GM12878 (cell line): ENCODE measurements at regions not wholly inside any gene's neighbourhood (a gene's known extent, or its start where the extent isn't known, plus 50 kb on each side); places are given as distances from the start of the nearest gene placed in this dataset.

Source experiments
- ATAC-seq: fragments of 200-7000 bp; cut with Tn5 transposase; 3 replicates; pipeline ENCODE4 v1.9.1; 2020; ENCODE audit warnings: mild to moderate bottlenecking, moderate library complexity
- BruUV-seq: library from RNA; stranded (reverse); fragments of 400-500 nt; replicated peaks from 2 replicates; lab custom pipeline; 2021; lab: Mats Ljungman, UMichigan
- CTCF ChIA-PET: fragments of 300-600 bp; sonication (Branson Sonifier 250); formaldehyde crosslinking; extraction: SDS; loops from one replicate; lab custom pipeline; 2021; ENCODE audit warnings: inconsistent platforms; lab: Yijun Ruan, JAX
- POLR2A ChIA-PET: fragments of 350-600 bp; formaldehyde crosslinking; extraction: SDS; loops from one replicate; lab custom pipeline; 2021; ENCODE audit warnings: inconsistent platforms; lab: Charles Lee
- RAD21 ChIA-PET: fragments of 300-600 bp; sonication (Branson Sonifier 250); formaldehyde crosslinking; loops from one replicate; lab custom pipeline; 2023; ENCODE audit warnings: antibody characterized with exemption; ENCODE audit not compliant: unreplicated experiment; lab: Charles Lee
- SMC1A ChIA-PET: fragments of 300-600 bp; sonication (Branson Sonifier 250); formaldehyde crosslinking; loops from one replicate; lab custom pipeline; 2023; ENCODE audit not compliant: unreplicated experiment, uncharacterized antibody; lab: Charles Lee
- DNase-seq: peaks from one replicate; pipeline ENCODE4 v3.0.0-alpha.2; 2011; ENCODE audit warnings: low read depth, low spot score
- FAIRE-seq: peaks from 3 replicates; lab custom pipeline; 2011; peaks lifted over from hg19 to GRCh38; lab: Jason Lieb, UNC
- H2AFZ ChIP-seq: 2 replicates; pipeline ENCODE4 v1.6.0; 2011; ENCODE audit warnings: low read depth, low read length, control low read depth; ENCODE audit not compliant: control insufficient read depth
- H3K27ac ChIP-seq: 2 replicates; pipeline ENCODE4 v1.5.1; 2011; ENCODE audit warnings: control low read depth; ENCODE audit not compliant: control insufficient read depth, insufficient read depth
- H3K27me3 ChIP-seq, 2 experiments: replicated peaks in 1 of 2; 2 replicates each; pipeline versions ENCODE4 v1.6.0 to v1.6.1; 2011; ENCODE audit warnings: low read length in 1 of 2; ENCODE audit not compliant: control insufficient read depth in 2 of 2, insufficient read depth in 2 of 2
- H3K36me3 ChIP-seq, 2 experiments: 2 replicates each; pipeline ENCODE4 v1.5.1; 2011; ENCODE audit warnings: low read length in 1 of 2; ENCODE audit not compliant: control insufficient read depth in 2 of 2, insufficient read depth in 2 of 2
- H3K4me1 ChIP-seq: 2 replicates; pipeline ENCODE4 v1.6.1; 2011; ENCODE audit warnings: mild to moderate bottlenecking, low read length, moderate library complexity, mixed read lengths; ENCODE audit not compliant: control insufficient read depth, insufficient read depth
- H3K4me2 ChIP-seq: 2 replicates; pipeline ENCODE4 v1.6.0; 2011; ENCODE audit warnings: control low read depth; ENCODE audit not compliant: control insufficient read depth, insufficient read depth
- H3K4me3 ChIP-seq: fragments of 200-600 bp; sonication (generic); 2 replicates; pipeline ENCODE4 v1.5.1; 2016
- H3K79me2 ChIP-seq: 2 replicates; pipeline ENCODE4 v1.6.0; 2011; ENCODE audit warnings: low read length; ENCODE audit not compliant: control insufficient read depth, insufficient read depth
- H3K9ac ChIP-seq: 2 replicates; pipeline ENCODE4 v1.8.0; 2011; ENCODE audit warnings: low read length, control low read depth, mixed read lengths; ENCODE audit not compliant: control insufficient read depth, insufficient read depth
- H3K9me3 ChIP-seq: replicated peaks from 3 replicates; pipeline ENCODE4 v1.5.1; 2011; ENCODE audit warnings: mild to moderate bottlenecking, low read length; ENCODE audit not compliant: control insufficient read depth, insufficient read depth
- H4K20me1 ChIP-seq: 2 replicates; pipeline ENCODE4 v1.6.0; 2011; ENCODE audit not compliant: control insufficient read depth, insufficient read depth
- GABPA ChIP-seq: IDR thresholded peaks from 2 replicates; pipeline ENCODE4 v1.6.1; 2014; ENCODE audit warnings: antibody characterized with exemption, low read depth, mild to moderate bottlenecking, inconsistent platforms
- IRF3 ChIP-seq: fragments of 450-650 bp; IDR thresholded peaks from 2 replicates; pipeline ENCODE4 v1.6.1; 2014; ENCODE audit warnings: mild to moderate bottlenecking
- NKRF ChIP-seq: fragments of 450-650 bp; conservative IDR thresholded peaks from 2 replicates; pipeline ENCODE4 v1.6.1; 2017; ENCODE audit warnings: mild to moderate bottlenecking, moderate library complexity
- POLR2AphosphoS5 ChIP-seq: IDR thresholded peaks from 2 replicates; pipeline ENCODE4 v1.6.1; 2011; ENCODE audit warnings: mild to moderate bottlenecking, low read length, inconsistent platforms
- RAD51 ChIP-seq: fragments of 450-650 bp; IDR thresholded peaks from 2 replicates; pipeline ENCODE4 v1.6.1; 2016; ENCODE audit warnings: moderate library complexity, mild to moderate bottlenecking, inconsistent platforms
- REST ChIP-seq: IDR thresholded peaks from 2 replicates; pipeline ENCODE4 v1.6.1; 2012; ENCODE audit warnings: mild to moderate bottlenecking, low read depth, low read length
- SKIL ChIP-seq: fragments of 450-650 bp; IDR thresholded peaks from 2 replicates; pipeline ENCODE4 v1.6.1; 2017; ENCODE audit warnings: mild to moderate bottlenecking, low read depth, inconsistent platforms; ENCODE audit not compliant: poor library complexity, severe bottlenecking
- SRF ChIP-seq, 2 experiments: IDR thresholded peaks; 2 replicates each; pipeline ENCODE4 v1.6.1; 2011; ENCODE audit warnings: low read depth in 2 of 2, low read length in 2 of 2, mild to moderate bottlenecking in 1 of 2, moderate library complexity in 1 of 2
- TAF1 ChIP-seq: IDR thresholded peaks from 2 replicates; pipeline ENCODE4 v1.6.1; 2011; ENCODE audit warnings: mild to moderate bottlenecking, low read depth, low read length, borderline replicate concordance
- ZNF207 ChIP-seq: fragments of 450-650 bp; IDR thresholded peaks from 2 replicates; pipeline ENCODE4 v1.6.1; 2014; ENCODE audit warnings: antibody characterized with exemption, mild to moderate bottlenecking, borderline replicate concordance
- ZNF24 ChIP-seq: fragments of 450-650 bp; IDR thresholded peaks from 2 replicates; pipeline ENCODE4 v1.6.1; 2017; ENCODE audit warnings: antibody characterized with exemption, mild to moderate bottlenecking
- WGBS: methylation state at CpG from one replicate; pipeline ENCODE4 v1.1.6; 2016; ENCODE audit warnings: low lambda C conversion rate; ENCODE audit not compliant: insufficient replicate concordance, insufficient coverage; ENCODE audit errors: missing lambda C conversion rate; 5-methylcytosine and 5-hydroxymethylcytosine counted together
- in situ Hi-C: fragments of 300-500 bp; cut with MboI; formaldehyde crosslinking; loops from 9 replicates; pipeline ENCODE4 v1.14.3; 2018; ENCODE audit warnings: mixed read lengths
- intact Hi-C: fragments of 100-400 bp; cut with micrococcal nuclease; formaldehyde crosslinking; loops from one replicate; pipeline ENCODE4 v1.14.2; 2022; ENCODE audit not compliant: unreplicated experiment
- TF ChIP-seq, protein P1 (sequence below): fragments of 150-350 bp; IDR thresholded peaks from 2 replicates; pipeline ENCODE4 v1.6.1; 2014; ENCODE audit warnings: mild to moderate bottlenecking, low read depth, low read length

DNA sequence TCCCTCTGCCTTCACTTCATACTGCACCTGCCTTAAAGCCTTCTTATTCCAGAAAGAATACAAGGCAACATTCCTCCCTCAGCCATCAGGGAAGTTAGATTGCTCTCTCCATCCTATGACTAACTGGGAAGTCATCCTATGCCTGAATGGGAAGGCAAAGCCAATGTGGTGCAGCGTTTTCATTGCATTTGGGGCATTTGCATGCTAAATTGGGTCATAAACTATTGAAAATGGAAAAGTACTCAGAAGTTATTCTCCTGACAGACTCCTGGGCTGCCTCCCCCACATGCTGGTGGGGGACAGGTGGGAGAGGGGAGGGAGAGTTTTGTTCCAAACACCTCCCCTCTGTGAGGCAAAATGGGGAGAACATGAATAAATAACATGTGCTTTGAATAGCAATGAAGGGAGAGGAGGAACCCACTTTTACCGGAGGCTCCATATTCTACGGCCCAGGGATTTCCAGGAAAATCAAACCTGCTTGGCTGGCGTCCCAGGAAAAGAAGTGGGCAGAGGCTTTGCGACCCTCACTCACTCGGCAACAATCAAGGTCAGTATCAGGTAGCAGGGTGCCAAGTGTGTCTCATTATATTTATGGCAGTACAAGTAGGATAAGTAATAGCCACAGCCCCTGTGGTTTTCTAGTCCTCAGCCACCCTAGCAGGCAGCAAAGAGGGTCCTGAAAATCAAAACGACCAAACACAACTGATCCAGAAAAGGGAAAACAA is 84.1 kb downstream of the BOD1L2 start:
- no peak for ATAC-seq
- no peaks in the 10 kb centered on the region for H3K36me3 ChIP-seq
- no peak for FAIRE-seq
- no peaks in the 10 kb centered on the region for H4K20me1 ChIP-seq
- H3K4me3 ChIP-seq, result no peak overlapping the region
- no peak for DNase-seq
- H3K27me3 ChIP-seq, result no peaks in the 10 kb centered on the region
- H3K27ac ChIP-seq, result no peak overlapping the region
- no peaks in the 10 kb centered on the region for H3K79me2 ChIP-seq
- CTCF ChIA-PET, result no interaction called here
- POLR2A ChIA-PET, result no interaction called here
- RAD21 ChIA-PET, result no interaction called here
- intact Hi-C loops, result no loop called here
- H3K4me1 ChIP-seq, result no peaks in the 10 kb centered on the region
- H2AFZ ChIP-seq, result no peak overlapping the region
- 10% methylated on average over 7 of the region's 7 CpGs for WGBS
- no TSS peak for BruUV-seq
- no peaks in the 10 kb centered on the region for H3K9me3 ChIP-seq
- in situ Hi-C loops, result no loop called here
- H3K9ac ChIP-seq, result no peak overlapping the region
- no peak overlapping the region for H3K4me2 ChIP-seq
- SMC1A ChIA-PET, result no interaction called here
- TF ChIP-seq NKRF (no peak), SKIL (no peak), IRF3 (no peak), ZNF24 (no peak), ZNF207 (no peak), POLR2AphosphoS5 (no peak), RAD51 (no peak), GABPA (no peak), TAF1 (no peak), SRF (IDR thresholded peaks at IDR 0.05; ENCODE audit: low read depth in 2 of 2, low read length in 2 of 2) (no peak), REST (no peak)
- TF ChIP-seq, protein P1, sequence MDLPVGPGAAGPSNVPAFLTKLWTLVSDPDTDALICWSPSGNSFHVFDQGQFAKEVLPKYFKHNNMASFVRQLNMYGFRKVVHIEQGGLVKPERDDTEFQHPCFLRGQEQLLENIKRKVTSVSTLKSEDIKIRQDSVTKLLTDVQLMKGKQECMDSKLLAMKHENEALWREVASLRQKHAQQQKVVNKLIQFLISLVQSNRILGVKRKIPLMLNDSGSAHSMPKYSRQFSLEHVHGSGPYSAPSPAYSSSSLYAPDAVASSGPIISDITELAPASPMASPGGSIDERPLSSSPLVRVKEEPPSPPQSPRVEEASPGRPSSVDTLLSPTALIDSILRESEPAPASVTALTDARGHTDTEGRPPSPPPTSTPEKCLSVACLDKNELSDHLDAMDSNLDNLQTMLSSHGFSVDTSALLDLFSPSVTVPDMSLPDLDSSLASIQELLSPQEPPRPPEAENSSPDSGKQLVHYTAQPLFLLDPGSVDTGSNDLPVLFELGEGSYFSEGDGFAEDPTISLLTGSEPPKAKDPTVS, result no peak
